Immature natural killer cell (primary cell): ENCODE measurements at regions not wholly inside any gene's neighbourhood (a gene's known extent, or its start where the extent isn't known, plus 50 kb on each side); places are given as distances from the start of the nearest gene placed in this dataset.

Source experiments
- DNase-seq, 3 donors: peaks; one replicate each; pipeline ENCODE4 v3.0.0; 2022; ENCODE audit warnings: mixed read lengths in 1 of 3
- H3K27ac Mint-ChIP-seq, 6 donors: one replicate each; pipeline ENCODE4 v1.8.0; 2020; ENCODE audit warnings: mixed read lengths in 6 of 6, mild to moderate bottlenecking in 5 of 6, inconsistent platforms in 4 of 6, moderate library complexity in 3 of 6
- H3K27me3 Mint-ChIP-seq, 3 donors: one replicate each; pipeline ENCODE4 v1.8.0; 2020 to 2021; ENCODE audit warnings: low read depth in 3 of 3, mild to moderate bottlenecking in 3 of 3, mixed read lengths in 3 of 3, moderate library complexity in 3 of 3, inconsistent platforms in 1 of 3
- H3K36me3 Mint-ChIP-seq, 3 donors: one replicate each; pipeline ENCODE4 v1.8.0; 2020; ENCODE audit warnings: mixed read lengths in 3 of 3, inconsistent platforms in 2 of 3, mild to moderate bottlenecking in 2 of 3
- H3K4me1 Mint-ChIP-seq, 2 donors: one replicate each; pipeline ENCODE4 v1.8.0; 2020; ENCODE audit warnings: inconsistent platforms in 2 of 2, mild to moderate bottlenecking in 2 of 2, mixed read lengths in 2 of 2, moderate library complexity in 1 of 2
- H3K4me3 Mint-ChIP-seq, 5 donors: one replicate each; pipeline ENCODE4 v1.8.0; 2020; ENCODE audit warnings: mild to moderate bottlenecking in 5 of 5, mixed read lengths in 5 of 5, inconsistent platforms in 3 of 5, moderate library complexity in 3 of 5
- H3K9me3 Mint-ChIP-seq, 6 donors: one replicate each; pipeline ENCODE4 v1.8.0; 2020; ENCODE audit warnings: mild to moderate bottlenecking in 6 of 6, mixed read lengths in 6 of 6, inconsistent platforms in 4 of 6, moderate library complexity in 3 of 6

GRCh38 chr11:134781380-134781866, 369.4 kb upstream of the B3GAT1 start:
- DNase-seq = no peak
- Mint-ChIP-seq H3K4me1 (no peaks in the 10 kb centered on the region), H3K9me3 (no peaks in the 10 kb centered on the region), H3K27me3 (peaks cover 2 to 23% (median 5%) of the 10 kb centered on the region in 3 donors), H3K36me3 (no peaks in the 10 kb centered on the region), H3K27ac (no peak overlapping the region), H3K4me3 (no peak overlapping the region)

- DNase-seq = no peak
- no peaks in the 10 kb centered on the region for H3K9me3 Mint-ChIP-seq
- H3K4me1 Mint-ChIP-seq = no peaks in the 10 kb centered on the region
- H3K4me3 Mint-ChIP-seq = no peak overlapping the region
- no peaks in the 10 kb centered on the region for H3K36me3 Mint-ChIP-seq
- no peak overlapping the region for H3K27ac Mint-ChIP-seq
- peaks cover 2 to 24% (median 5%) of the 10 kb centered on the region in 3 donors for H3K27me3 Mint-ChIP-seq
Measured at GRCh38 chr11:134780486-134781147, 368.6 kb upstream of the B3GAT1 start.

- Mint-ChIP-seq H3K36me3 (no peaks in the 10 kb centered on the region), H3K4me3 (no peak overlapping the region), H3K27me3 (peaks cover 0 to 21% (median 7%) of the 10 kb centered on the region in 3 donors), H3K27ac (no peak overlapping the region), H3K4me1 (no peaks in the 10 kb centered on the region), H3K9me3 (no peaks in the 10 kb centered on the region)
- no peak for DNase-seq
Measured at GRCh38 chr11:134779179-134779578, 367.1 kb upstream of the B3GAT1 start.

- H3K4me1 Mint-ChIP-seq = no peaks in the 10 kb centered on the region
- H3K27ac Mint-ChIP-seq = no peak overlapping the region
- H3K9me3 Mint-ChIP-seq = peaks cover 7 to 27% (median 15%) of the 10 kb centered on the region in 6 donors
- H3K4me3 Mint-ChIP-seq = no peak overlapping the region
- peaks cover 6 to 21% (median 11%) of the 10 kb centered on the region in 3 donors for H3K27me3 Mint-ChIP-seq
- no peak for DNase-seq
- peaks cover 0 to 13% (median 11%) of the 10 kb centered on the region in 3 donors for H3K36me3 Mint-ChIP-seq
Measured at GRCh38 chr11:134768463-134768862, 356.4 kb upstream of the B3GAT1 start.

GRCh38 chr11:134765565-134765964, 353.5 kb upstream of the B3GAT1 start:
- Mint-ChIP-seq H3K36me3 (peaks cover 0 to 13% (median 8%) of the 10 kb centered on the region in 3 donors), H3K9me3 (peaks cover 7 to 27% (median 15%) of the 10 kb centered on the region in 6 donors), H3K27me3 (peaks cover 6 to 19% (median 10%) of the 10 kb centered on the region in 3 donors), H3K27ac (no peak overlapping the region), H3K4me3 (no peak overlapping the region), H3K4me1 (no peaks in the 10 kb centered on the region)
- DNase-seq = no peak

- Mint-ChIP-seq H3K27ac (no peak overlapping the region), H3K27me3 (peaks cover 6 to 19% (median 10%) of the 10 kb centered on the region in 3 donors), H3K4me1 (no peaks in the 10 kb centered on the region), H3K9me3 (peaks cover 7 to 27% (median 15%) of the 10 kb centered on the region in 6 donors), H3K4me3 (no peak overlapping the region), H3K36me3 (peaks cover 0 to 13% (median 8%) of the 10 kb centered on the region in 3 donors)
- no peak for DNase-seq
Measured at GRCh38 chr11:134764966-134765365, 352.9 kb upstream of the B3GAT1 start.

GRCh38 chr11:134764367-134764766, 352.3 kb upstream of the B3GAT1 start:
- no peak for DNase-seq
- H3K9me3 Mint-ChIP-seq = peaks cover 7 to 27% (median 15%) of the 10 kb centered on the region in 6 donors
- H3K27ac Mint-ChIP-seq = no peak overlapping the region
- no peak overlapping the region for H3K4me3 Mint-ChIP-seq
- peaks cover 0 to 13% (median 8%) of the 10 kb centered on the region in 3 donors for H3K36me3 Mint-ChIP-seq
- H3K4me1 Mint-ChIP-seq = no peaks in the 10 kb centered on the region
- H3K27me3 Mint-ChIP-seq = peaks cover 6 to 19% (median 10%) of the 10 kb centered on the region in 3 donors

GRCh38 chr11:134763030-134763388, 351.0 kb upstream of the B3GAT1 start:
- peaks cover 0 to 6% (median 3%) of the 10 kb centered on the region in 3 donors for H3K36me3 Mint-ChIP-seq
- H3K27ac Mint-ChIP-seq = no peak overlapping the region
- no peak for DNase-seq
- H3K4me3 Mint-ChIP-seq = peak overlapping the region in 1 of 5 donors; percentile 27
- H3K4me1 Mint-ChIP-seq = no peaks in the 10 kb centered on the region
- peaks cover 0 to 16% (median 4%) of the 10 kb centered on the region in 6 donors for H3K9me3 Mint-ChIP-seq
- peaks cover 0 to 12% (median 7%) of the 10 kb centered on the region in 3 donors for H3K27me3 Mint-ChIP-seq

- no peaks in the 10 kb centered on the region for H3K4me1 Mint-ChIP-seq
- peaks cover 0 to 11% (median 4%) of the 10 kb centered on the region in 6 donors for H3K9me3 Mint-ChIP-seq
- peaks cover 0 to 12% (median 7%) of the 10 kb centered on the region in 3 donors for H3K27me3 Mint-ChIP-seq
- H3K27ac Mint-ChIP-seq = no peak overlapping the region
- peak overlapping the region in 1 of 5 donors; percentile 18 for H3K4me3 Mint-ChIP-seq
- no peak for DNase-seq
- peaks cover 0 to 6% (median 3%) of the 10 kb centered on the region in 3 donors for H3K36me3 Mint-ChIP-seq
Measured at GRCh38 chr11:134762248-134763029, 350.4 kb upstream of the B3GAT1 start.

- DNase-seq = no peak
- Mint-ChIP-seq H3K27ac (no peak overlapping the region), H3K36me3 (peaks cover 0 to 5% (median 2%) of the 10 kb centered on the region in 3 donors), H3K27me3 (peaks cover 0 to 9% (median 5%) of the 10 kb centered on the region in 3 donors), H3K4me3 (peak overlapping the region in 1 of 5 donors; percentile 29), H3K9me3 (peaks cover 0 to 6% (median 2%) of the 10 kb centered on the region in 6 donors), H3K4me1 (no peaks in the 10 kb centered on the region)
Measured at GRCh38 chr11:134761926-134762247, 349.8 kb upstream of the B3GAT1 start.

GRCh38 chr11:134761386-134761785, 349.3 kb upstream of the B3GAT1 start:
- DNase-seq = no peak
- Mint-ChIP-seq H3K4me3 (peak overlapping the region in 1 of 5 donors; percentile 29), H3K9me3 (peaks cover 0 to under 1% (median 0%) of the 10 kb centered on the region in 6 donors), H3K27me3 (peaks cover 0 to 6% (median 4%) of the 10 kb centered on the region in 3 donors), H3K4me1 (no peaks in the 10 kb centered on the region), H3K27ac (no peak overlapping the region), H3K36me3 (peaks cover 0 to 3% (median 0%) of the 10 kb centered on the region in 3 donors)

- Mint-ChIP-seq H3K27ac (no peak overlapping the region), H3K36me3 (peaks cover 0 to 1% (median 0%) of the 10 kb centered on the region in 3 donors), H3K9me3 (no peaks in the 10 kb centered on the region), H3K4me3 (no peak overlapping the region), H3K27me3 (peaks cover 0 to 4% (median 3%) of the 10 kb centered on the region in 3 donors), H3K4me1 (no peaks in the 10 kb centered on the region)
- no peak for DNase-seq
Measured at GRCh38 chr11:134760957-134761356, 348.9 kb upstream of the B3GAT1 start.

- Mint-ChIP-seq H3K4me1 (no peaks in the 10 kb centered on the region), H3K9me3 (no peaks in the 10 kb centered on the region), H3K4me3 (no peak overlapping the region), H3K27ac (no peak overlapping the region), H3K27me3 (peaks cover 2 to 5% (median 4%) of the 10 kb centered on the region in 3 donors), H3K36me3 (no peaks in the 10 kb centered on the region)
- no peak for DNase-seq
Measured at GRCh38 chr11:134760299-134760698, 348.3 kb upstream of the B3GAT1 start.

GRCh38 chr11:134759855-134760254, 347.8 kb upstream of the B3GAT1 start:
- Mint-ChIP-seq H3K4me1 (no peaks in the 10 kb centered on the region), H3K36me3 (no peaks in the 10 kb centered on the region), H3K27me3 (peaks cover 4 to 7% (median 7%) of the 10 kb centered on the region in 3 donors), H3K9me3 (no peaks in the 10 kb centered on the region), H3K27ac (no peak overlapping the region), H3K4me3 (no peak overlapping the region)
- no peak for DNase-seq
